Left ventricle myocardium inferior (tissue), 1 donor: ENCODE measurements at regions not wholly inside any gene's neighbourhood (a gene's known extent, or its start where the extent isn't known, plus 50 kb on each side); places are given as distances from the start of the nearest gene placed in this dataset.

Experiments used
- DNase-seq: peaks from one replicate; pipeline ENCODE4 v3.0.0-alpha.2; 2020
- H3K27ac ChIP-seq: fragments of 200-600 bp; replicated peaks from 2 replicates; pipeline ENCODE4 v1.8.0; 2021
- H3K27me3 ChIP-seq: fragments of 200-600 bp; 2 replicates; pipeline ENCODE4 v1.8.0; 2021; ENCODE audit warnings: low read depth
- H3K36me3 ChIP-seq: fragments of 200-600 bp; 2 replicates; pipeline ENCODE4 v1.8.0; 2021
- H3K4me1 ChIP-seq: fragments of 200-600 bp; 2 replicates; pipeline ENCODE4 v1.8.0; 2021
- H3K4me3 ChIP-seq: fragments of 200-600 bp; 2 replicates; pipeline ENCODE4 v1.8.0; 2021; ENCODE audit warnings: mild to moderate bottlenecking, moderate library complexity
- H3K9me3 ChIP-seq: fragments of 200-600 bp; replicated peaks from 2 replicates; pipeline ENCODE4 v1.8.0; 2021
- CTCF ChIP-seq: fragments of 200-600 bp; IDR thresholded peaks from 2 replicates; pipeline ENCODE4 v1.8.0; 2021; ENCODE audit warnings: antibody characterized with exemption, mild to moderate bottlenecking, borderline replicate concordance
- intact Hi-C: fragments of 100-400 bp; cut with micrococcal nuclease; formaldehyde crosslinking; loops from one replicate; pipeline ENCODE4 v1.11.0; 2022
- donor health status: DM: no; HTN: yes; CAD: no; lungs with severe emphysema.

GRCh38 chr13:84038001-84038400 lies 155.7 kb upstream of the SLITRK1 start:
- Histone ChIP-seq H3K27me3 (no peaks in the 10 kb centered on the region), H3K27ac (no peak overlapping the region), H3K4me3 (no peak overlapping the region), H3K36me3 (no peaks in the 10 kb centered on the region), H3K9me3 (no peaks in the 10 kb centered on the region), H3K4me1 (no peaks in the 10 kb centered on the region)
- no peak for DNase-seq
- intact Hi-C loops = no loop called here
- TF ChIP-seq CTCF = no peak

GRCh38 chr13:84032116-84032515 lies 149.8 kb upstream of the SLITRK1 start:
- H3K27me3 ChIP-seq = no peaks in the 10 kb centered on the region
- H3K36me3 ChIP-seq = no peaks in the 10 kb centered on the region
- no peak overlapping the region for H3K27ac ChIP-seq
- H3K4me1 ChIP-seq = no peaks in the 10 kb centered on the region
- no peak overlapping the region for H3K4me3 ChIP-seq
- DNase-seq = no peak
- TF ChIP-seq CTCF = no peak
- H3K9me3 ChIP-seq = peaks cover 7% of the 10 kb centered on the region
- intact Hi-C loops = no loop called here

GRCh38 chr13:84031120-84031519 lies 148.8 kb upstream of the SLITRK1 start:
- H3K4me3 ChIP-seq = no peak overlapping the region
- no peak overlapping the region for H3K27ac ChIP-seq
- H3K27me3 ChIP-seq = no peaks in the 10 kb centered on the region
- no peaks in the 10 kb centered on the region for H3K4me1 ChIP-seq
- no peaks in the 10 kb centered on the region for H3K36me3 ChIP-seq
- no peak for DNase-seq
- peaks cover 7% of the 10 kb centered on the region for H3K9me3 ChIP-seq
- TF ChIP-seq CTCF = no peak
- intact Hi-C loops = no loop called here

GRCh38 chr13:84029396-84029795 lies 147.1 kb upstream of the SLITRK1 start:
- intact Hi-C loops = no loop called here
- no peaks in the 10 kb centered on the region for H3K4me1 ChIP-seq
- H3K27ac ChIP-seq = no peak overlapping the region
- DNase-seq = no peak
- no peaks in the 10 kb centered on the region for H3K27me3 ChIP-seq
- H3K4me3 ChIP-seq = no peak overlapping the region
- H3K36me3 ChIP-seq = no peaks in the 10 kb centered on the region
- no peak for TF ChIP-seq CTCF
- H3K9me3 ChIP-seq = peaks cover 7% of the 10 kb centered on the region

- DNase-seq = no peak
- no peak for TF ChIP-seq CTCF
- no peaks in the 10 kb centered on the region for H3K4me1 ChIP-seq
- no peak overlapping the region for H3K4me3 ChIP-seq
- H3K36me3 ChIP-seq = no peaks in the 10 kb centered on the region
- H3K27ac ChIP-seq = no peak overlapping the region
- intact Hi-C loops = no loop called here
- no peaks in the 10 kb centered on the region for H3K27me3 ChIP-seq
- peaks cover 1% of the 10 kb centered on the region for H3K9me3 ChIP-seq
These were observed 143.6 kb upstream of the SLITRK1 start for GRCh38 chr13:84025824-84026223.

- no peak overlapping the region for H3K27ac ChIP-seq
- DNase-seq = no peak
- no peaks in the 10 kb centered on the region for H3K36me3 ChIP-seq
- peaks cover 3% of the 10 kb centered on the region for H3K9me3 ChIP-seq
- TF ChIP-seq CTCF = no peak
- no peak overlapping the region for H3K4me3 ChIP-seq
- intact Hi-C loops = no loop called here
- H3K4me1 ChIP-seq = no peaks in the 10 kb centered on the region
- H3K27me3 ChIP-seq = no peaks in the 10 kb centered on the region
These were observed 114.1 kb upstream of the SLITRK1 start for GRCh38 chr13:83996415-83996814.
